A549 (cell line): ENCODE measurements at regions not wholly inside any gene's neighbourhood (a gene's known extent, or its start where the extent isn't known, plus 50 kb on each side); places are given as distances from the start of the nearest gene placed in this dataset.

Experiments
- REST ChIP-seq: fragments of 200-600 bp; sonication (generic); IDR thresholded peaks from 2 replicates; pipeline ENCODE4 v1.6.1; 2016; ENCODE audit warnings: antibody characterized with exemption, mild to moderate bottlenecking, moderate library complexity
- SMC3 ChIP-seq: fragments of >200 bp; sonication (Bioruptor Twin); formaldehyde crosslinking; IDR thresholded peaks from 3 replicates; pipeline ENCODE4 v1.6.1; 2018; ENCODE audit warnings: inconsistent platforms

- TF ChIP-seq SMC3 (no peak), REST (no peak)
Observed at GRCh38 chr7:68065581-68065980, 1068.9 kb downstream of the TYW1 start.
